Karpas-422 (cell line): ENCODE measurements at regions not wholly inside any gene's neighbourhood (a gene's known extent, or its start where the extent isn't known, plus 50 kb on each side); places are given as distances from the start of the nearest gene placed in this dataset.

Experiments
- DNase-seq: peaks from one replicate; pipeline ENCODE4 v3.0.0-alpha.2; 2015
- H2AFZ ChIP-seq: fragments of 200-600 bp; sonication (generic); 2 replicates; pipeline ENCODE4 v1.6.1; 2014; ENCODE audit warnings: antibody characterized with exemption, low read length, mixed read lengths
- H3K27ac ChIP-seq: fragments of 200-600 bp; sonication (generic); 2 replicates; pipeline ENCODE4 v1.5.1; 2014; ENCODE audit warnings: mild to moderate bottlenecking, low read length, moderate library complexity
- H3K27me3 ChIP-seq: fragments of 200-600 bp; sonication (generic); 2 replicates; pipeline ENCODE4 v1.6.1; 2014; ENCODE audit warnings: low read length, mixed read lengths
- H3K36me3 ChIP-seq: fragments of 200-600 bp; sonication (generic); 2 replicates; pipeline ENCODE4 v1.6.1; 2014; ENCODE audit warnings: low read length, mixed read lengths; ENCODE audit not compliant: insufficient read depth
- H3K4me1 ChIP-seq: fragments of 200-600 bp; sonication (generic); 2 replicates; pipeline ENCODE4 v1.6.1; 2014; ENCODE audit warnings: mild to moderate bottlenecking, low read length, mixed read lengths
- H3K4me2 ChIP-seq: fragments of 200-600 bp; sonication (generic); 2 replicates; pipeline ENCODE4 v1.6.1; 2014; ENCODE audit warnings: low read length, low read depth, mild to moderate bottlenecking; ENCODE audit not compliant: poor library complexity, severe bottlenecking
- H3K4me3 ChIP-seq: fragments of 200-600 bp; sonication (generic); 2 replicates; pipeline ENCODE4 v1.5.1; 2014; ENCODE audit warnings: mild to moderate bottlenecking, antibody characterized with exemption, low read length, mixed read lengths
- H3K79me2 ChIP-seq: fragments of 200-600 bp; sonication (generic); 2 replicates; pipeline ENCODE4 v1.6.1; 2014; ENCODE audit warnings: mild to moderate bottlenecking, low read length, mixed read lengths
- H3K9ac ChIP-seq: fragments of 200-600 bp; sonication (generic); 2 replicates; pipeline ENCODE4 v1.6.0; 2014; ENCODE audit warnings: low read length
- H3K9me2 ChIP-seq: fragments of 200-600 bp; sonication (generic), shearing (Covaris generic); replicated peaks from 2 replicates; pipeline ENCODE4 v1.6.0; 2014; ENCODE audit warnings: mild to moderate bottlenecking, low read length, moderate library complexity; ENCODE audit not compliant: insufficient read depth
- H3K9me3 ChIP-seq: fragments of 300-700, 200-600 bp; sonication (generic); 2 replicates; pipeline ENCODE4 v1.6.1; 2014; ENCODE audit warnings: low read length, mixed read lengths
- H4K20me1 ChIP-seq: fragments of 200-600 bp; sonication (generic); 2 replicates; pipeline ENCODE4 v1.6.1; 2014; ENCODE audit warnings: mild to moderate bottlenecking, antibody characterized with exemption, low read length, low read depth; ENCODE audit not compliant: insufficient read depth

DNA sequence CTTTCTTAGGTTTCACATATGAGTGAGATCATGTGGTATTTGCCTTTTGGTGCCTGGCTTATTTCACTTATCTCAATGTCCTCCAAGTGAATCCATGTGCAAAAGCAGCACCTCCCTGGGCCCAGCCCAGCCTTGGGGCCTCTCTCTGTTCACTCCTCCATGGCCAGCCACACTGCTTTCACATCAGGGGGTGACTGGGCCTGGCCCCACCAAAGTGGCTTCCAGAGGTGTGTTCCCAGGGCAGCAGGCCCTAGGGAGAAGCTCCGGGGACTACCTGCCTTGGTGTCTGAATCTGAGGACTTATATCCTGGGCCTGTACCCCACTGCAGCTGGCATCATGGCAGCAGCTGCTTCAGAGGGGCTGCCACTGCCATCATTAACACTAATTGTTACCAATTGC, 829.9 kb upstream of the SLITRK5 start:
- H3K4me3 ChIP-seq = no peak overlapping the region
- no peaks in the 10 kb centered on the region for H4K20me1 ChIP-seq
- no peaks in the 10 kb centered on the region for H3K36me3 ChIP-seq
- no peak overlapping the region for H3K4me2 ChIP-seq
- no peaks in the 10 kb centered on the region for H3K27me3 ChIP-seq
- no peak overlapping the region for H2AFZ ChIP-seq
- H3K9ac ChIP-seq = no peak overlapping the region
- H3K4me1 ChIP-seq = peaks cover 6% of the 10 kb centered on the region; the same call in 1 of the 2 replicates
- no peak overlapping the region for H3K27ac ChIP-seq
- H3K79me2 ChIP-seq = no peaks in the 10 kb centered on the region
- H3K9me3 ChIP-seq = peaks cover 6% of the 10 kb centered on the region; the same call in 1 of the 2 replicates
- DNase-seq = no peak
- no peaks in the 10 kb centered on the region for H3K9me2 ChIP-seq

GRCh38 chr13:86846501-86846900, 824.7 kb upstream of the SLITRK5 start:
- no peak overlapping the region for H3K9ac ChIP-seq
- no peaks in the 10 kb centered on the region for H4K20me1 ChIP-seq
- no peak overlapping the region for H3K4me3 ChIP-seq
- no peaks in the 10 kb centered on the region for H3K79me2 ChIP-seq
- H3K9me3 ChIP-seq = no peaks in the 10 kb centered on the region
- no peaks in the 10 kb centered on the region for H3K4me1 ChIP-seq
- no peak overlapping the region for H3K4me2 ChIP-seq
- H3K27me3 ChIP-seq = no peaks in the 10 kb centered on the region
- H3K36me3 ChIP-seq = no peaks in the 10 kb centered on the region; the same call in 1 of the 2 replicates
- no peak overlapping the region for H2AFZ ChIP-seq
- no peak for DNase-seq
- no peak overlapping the region for H3K27ac ChIP-seq
- H3K9me2 ChIP-seq = no peaks in the 10 kb centered on the region

- Histone ChIP-seq H3K79me2 (no peaks in the 10 kb centered on the region), H3K27me3 (no peaks in the 10 kb centered on the region), H4K20me1 (no peaks in the 10 kb centered on the region), H3K4me1 (no peaks in the 10 kb centered on the region), H3K9ac (no peak overlapping the region), H3K27ac (no peak overlapping the region), H3K9me3 (no peaks in the 10 kb centered on the region), H2AFZ (0 out of 2 replicates have a peak overlapping the region, but pooled peaks have one; percentile 45), H3K4me3 (no peak overlapping the region), H3K4me2 (no peak overlapping the region), H3K9me2 (no peaks in the 10 kb centered on the region), H3K36me3 (no peaks in the 10 kb centered on the region; the same call in 1 of the 2 replicates)
- DNase-seq = no peak
These were observed 822.5 kb upstream of the SLITRK5 start for GRCh38 chr13:86848716-86849115.

DNA sequence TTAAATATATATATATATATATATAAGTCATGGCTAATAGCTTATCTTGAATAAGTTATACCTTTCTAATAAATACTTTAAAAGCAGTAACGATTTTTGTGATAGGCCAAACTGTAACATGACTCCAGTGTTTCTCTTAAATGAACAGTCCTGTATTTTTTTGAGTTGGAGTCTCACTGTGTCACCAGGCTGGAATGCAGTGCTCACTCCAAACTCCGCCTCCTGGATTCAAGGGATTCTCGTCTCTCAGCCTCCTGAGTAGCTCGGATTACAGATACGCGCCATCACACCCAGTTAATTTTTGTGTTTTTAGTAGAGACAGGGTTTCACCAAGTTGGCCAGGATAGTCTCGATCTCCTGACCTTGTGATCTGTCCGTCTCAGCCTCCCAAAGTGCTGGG, 814.2 kb upstream of the SLITRK5 start:
- Histone ChIP-seq H3K79me2 (no peaks in the 10 kb centered on the region), H3K27ac (no peak overlapping the region), H3K9ac (no peak overlapping the region), H3K4me3 (no peak overlapping the region), H3K9me2 (no peaks in the 10 kb centered on the region), H4K20me1 (no peaks in the 10 kb centered on the region), H3K4me2 (no peak overlapping the region), H3K36me3 (no peaks in the 10 kb centered on the region), H2AFZ (no peak overlapping the region), H3K27me3 (no peaks in the 10 kb centered on the region), H3K9me3 (no peaks in the 10 kb centered on the region), H3K4me1 (no peaks in the 10 kb centered on the region)
- DNase-seq = no peak

DNA sequence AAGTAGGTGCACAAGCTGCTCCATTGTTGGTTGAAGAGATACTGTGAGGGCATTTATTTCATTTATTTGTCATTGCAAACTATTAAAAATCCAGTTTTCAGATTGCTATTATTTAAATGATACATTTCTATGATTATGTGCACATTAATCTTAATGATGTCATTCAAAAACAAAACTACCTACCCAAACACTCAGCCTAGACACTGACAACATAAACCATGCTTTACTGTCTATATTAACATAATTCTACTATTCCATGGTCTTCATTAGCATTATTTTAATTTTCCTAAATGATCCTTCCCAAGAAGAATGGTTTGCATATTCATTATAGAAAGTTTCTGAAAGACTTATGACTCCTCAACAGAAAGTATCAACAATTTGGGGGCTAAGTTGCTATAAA, 813.0 kb upstream of the SLITRK5 start:
- Histone ChIP-seq H2AFZ (peak overlapping the region; percentile 6; the same call in 1 of the 2 replicates), H3K9ac (no peak overlapping the region), H3K4me2 (no peak overlapping the region), H3K27me3 (no peaks in the 10 kb centered on the region), H3K4me1 (no peaks in the 10 kb centered on the region), H3K36me3 (no peaks in the 10 kb centered on the region), H3K9me2 (no peaks in the 10 kb centered on the region), H4K20me1 (no peaks in the 10 kb centered on the region), H3K4me3 (no peak overlapping the region), H3K9me3 (no peaks in the 10 kb centered on the region; the same call in 1 of the 2 replicates), H3K27ac (no peak overlapping the region), H3K79me2 (no peaks in the 10 kb centered on the region)
- no peak for DNase-seq

DNA sequence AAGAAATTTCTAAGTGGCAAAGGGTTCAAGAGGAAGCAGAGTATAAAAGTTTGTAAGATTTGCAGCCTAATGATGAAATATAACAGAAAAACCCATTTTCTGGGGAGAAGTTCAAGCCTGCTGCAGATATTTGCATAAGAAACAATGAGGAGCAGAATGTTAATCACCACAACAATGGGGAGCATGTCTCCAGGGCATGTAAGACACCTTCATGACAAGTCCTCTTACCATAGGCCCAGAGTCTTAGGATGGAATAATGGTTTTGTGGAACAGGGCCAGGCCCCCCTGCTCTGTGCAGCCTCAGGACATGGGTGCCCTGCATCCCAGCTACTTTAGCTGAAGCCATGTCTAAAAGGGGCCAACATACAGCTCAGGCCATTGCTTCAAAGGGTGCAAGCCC, 809.0 kb upstream of the SLITRK5 start:
- Histone ChIP-seq H4K20me1 (no peaks in the 10 kb centered on the region), H3K9ac (no peak overlapping the region), H3K4me1 (no peaks in the 10 kb centered on the region), H3K27me3 (no peaks in the 10 kb centered on the region), H3K27ac (no peak overlapping the region), H2AFZ (no peak overlapping the region), H3K4me2 (no peak overlapping the region), H3K36me3 (no peaks in the 10 kb centered on the region), H3K79me2 (no peaks in the 10 kb centered on the region), H3K9me2 (no peaks in the 10 kb centered on the region), H3K9me3 (no peaks in the 10 kb centered on the region; the same call in 1 of the 2 replicates), H3K4me3 (no peak overlapping the region)
- DNase-seq = no peak

DNA sequence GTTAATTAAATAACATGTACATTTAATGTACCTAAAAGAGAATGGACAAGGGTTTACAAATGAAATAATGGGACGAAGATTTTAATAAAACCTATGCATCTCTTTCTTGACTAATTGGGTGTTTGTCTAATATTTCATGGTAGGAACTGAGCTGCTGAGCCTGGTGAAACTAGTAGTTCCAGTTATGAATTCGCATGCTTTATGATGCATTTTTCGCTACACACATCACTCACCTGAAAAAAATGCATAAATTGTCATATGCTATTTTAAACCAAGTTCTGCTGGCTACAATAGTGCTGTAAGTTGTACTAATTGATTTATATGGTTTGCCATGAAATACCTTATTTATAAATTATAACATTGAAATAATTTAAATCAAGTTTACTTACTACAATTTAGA, 806.8 kb upstream of the SLITRK5 start:
- Histone ChIP-seq H4K20me1 (no peaks in the 10 kb centered on the region), H3K27me3 (no peaks in the 10 kb centered on the region), H3K4me2 (no peak overlapping the region), H3K9ac (no peak overlapping the region), H3K79me2 (no peaks in the 10 kb centered on the region), H3K9me3 (no peaks in the 10 kb centered on the region; the same call in 1 of the 2 replicates), H3K9me2 (no peaks in the 10 kb centered on the region), H3K36me3 (no peaks in the 10 kb centered on the region), H3K4me3 (no peak overlapping the region), H3K4me1 (peaks cover 3% of the 10 kb centered on the region), H3K27ac (no peak overlapping the region), H2AFZ (no peak overlapping the region)
- DNase-seq = no peak

GRCh38 chr13:86870444-86870843, 800.7 kb upstream of the SLITRK5 start:
- Histone ChIP-seq H3K79me2 (no peaks in the 10 kb centered on the region), H3K4me3 (no peak overlapping the region), H2AFZ (peak overlapping the region; percentile 81), H3K36me3 (no peaks in the 10 kb centered on the region), H3K9ac (no peak overlapping the region), H3K9me3 (no peaks in the 10 kb centered on the region), H3K27me3 (no peaks in the 10 kb centered on the region), H3K4me1 (peaks cover 8% of the 10 kb centered on the region), H3K4me2 (no peak overlapping the region), H3K9me2 (no peaks in the 10 kb centered on the region), H3K27ac (no peak overlapping the region), H4K20me1 (no peaks in the 10 kb centered on the region)
- peak; percentile 85 for DNase-seq

DNA sequence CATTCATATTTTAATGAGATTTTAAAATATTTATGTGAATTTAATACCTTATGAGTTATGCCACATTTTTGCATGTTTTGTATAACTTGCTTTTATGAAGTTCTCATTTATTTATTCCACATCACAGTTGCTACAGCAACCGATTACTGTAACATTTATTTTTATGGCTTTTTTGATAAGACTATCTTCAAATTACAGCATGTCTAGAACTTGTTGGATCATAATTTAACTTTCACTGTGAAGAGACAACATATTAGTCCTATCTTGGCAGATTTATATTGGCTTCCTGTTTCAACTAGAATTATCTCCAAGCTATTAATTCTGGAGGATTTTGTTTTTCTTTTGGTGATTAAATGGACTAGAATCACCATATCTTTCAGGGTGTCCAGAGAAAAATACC, 793.7 kb upstream of the SLITRK5 start:
- Histone ChIP-seq H3K79me2 (no peaks in the 10 kb centered on the region), H3K36me3 (no peaks in the 10 kb centered on the region), H3K27me3 (no peaks in the 10 kb centered on the region), H3K9me2 (no peaks in the 10 kb centered on the region), H3K9ac (no peak overlapping the region), H3K9me3 (peaks cover 4% of the 10 kb centered on the region; the same call in 1 of the 2 replicates), H3K27ac (no peak overlapping the region), H3K4me1 (no peaks in the 10 kb centered on the region; the same call in 1 of the 2 replicates), H2AFZ (peak overlapping the region; percentile 75), H3K4me3 (no peak overlapping the region), H3K4me2 (no peak overlapping the region), H4K20me1 (no peaks in the 10 kb centered on the region)
- DNase-seq = no peak
